ENCODE measurements at regions not wholly inside any gene's neighbourhood (a gene's known extent, or its start where the extent isn't known, plus 50 kb on each side); places are given as distances from the start of the nearest gene placed in this dataset.

- TF ChIP-seq CTCF (conservative IDR thresholded peaks at IDR 0.05) (no peak), ZFX (IDR thresholded peaks at IDR 0.05) (no peak)
These were observed 545.0 kb upstream of the TENM3 start for GRCh38 chr4:181698221-181698620.

Measured in C4-2B (cell line).